Fibroblast of skin of right quadriceps (primary cell): ENCODE measurements at regions not wholly inside any gene's neighbourhood (a gene's known extent, or its start where the extent isn't known, plus 50 kb on each side); places are given as distances from the start of the nearest gene placed in this dataset.
A peak's percentile ranks its signal among the peaks of the same experiment; 100 is the strongest.
"Not testable (repeated sequence)": the region's sequence is repeated elsewhere in the genome, so short reads cannot be mapped to it uniquely, and the experiment has no call there.

ENCODE experiments used
- DNase-seq: peaks from one replicate; pipeline ENCODE4 v3.0.0-alpha.2; 2013

- peak; percentile 86 for DNase-seq
Observed at GRCh38 chr15:81897057-81897677, 148.7 kb downstream of the MEX3B start.

- no peak for DNase-seq
Observed at GRCh38 chr15:81896356-81896755, 149.5 kb downstream of the MEX3B start.

GRCh38 chr15:81895723-81896122, 150.1 kb downstream of the MEX3B start:
- peak; percentile 58 for DNase-seq

GRCh38 chr15:81894061-81894460, 151.8 kb downstream of the MEX3B start:
- no peak for DNase-seq

- no peak for DNase-seq
Observed at GRCh38 chr15:81893182-81893835, 152.5 kb downstream of the MEX3B start.

- no peak for DNase-seq
Observed at GRCh38 chr15:81890496-81890895, 155.3 kb downstream of the MEX3B start.

GRCh38 chr15:81889485-81889881, 156.3 kb downstream of the MEX3B start:
- no peak for DNase-seq

- DNase-seq = peak; percentile 82
Observed at GRCh38 chr15:81888748-81889484, 156.9 kb downstream of the MEX3B start.

- peak; percentile 87 for DNase-seq
Observed at GRCh38 chr15:81887912-81888311, 157.9 kb downstream of the MEX3B start.

GRCh38 chr15:81887188-81887587, 158.6 kb downstream of the MEX3B start:
- DNase-seq = not testable (repeated sequence)

GRCh38 chr15:81886591-81886990, 159.2 kb downstream of the MEX3B start:
- peak; percentile 75 for DNase-seq

GRCh38 chr15:81886080-81886479, 159.7 kb downstream of the MEX3B start:
- DNase-seq = no peak

GRCh38 chr15:81885135-81885534, 160.7 kb downstream of the MEX3B start:
- DNase-seq = no peak

GRCh38 chr15:81882504-81882903, 163.3 kb downstream of the MEX3B start:
- DNase-seq = no peak

GRCh38 chr15:81880833-81881232, 165.0 kb downstream of the MEX3B start:
- DNase-seq = peak; percentile 15

- DNase-seq = no peak
Observed at GRCh38 chr15:81880314-81880713, 165.5 kb downstream of the MEX3B start.

GRCh38 chr15:81875717-81876116, 170.1 kb downstream of the MEX3B start:
- not testable (repeated sequence) for DNase-seq

- DNase-seq = not testable (repeated sequence)
Observed at GRCh38 chr15:81870746-81871106, 175.1 kb downstream of the MEX3B start.

GRCh38 chr15:81870062-81870745, 175.6 kb downstream of the MEX3B start:
- not testable (repeated sequence) for DNase-seq

GRCh38 chr15:81869161-81869954, 176.5 kb downstream of the MEX3B start:
- DNase-seq = no peak

- DNase-seq = no peak
Observed at GRCh38 chr15:81865850-81866537, 179.8 kb downstream of the MEX3B start.

- peak; percentile 79 for DNase-seq
Observed at GRCh38 chr15:81863162-81863561, 182.7 kb downstream of the MEX3B start.
